ES-I3 (cell line): ENCODE measurements at regions not wholly inside any gene's neighbourhood (a gene's known extent, or its start where the extent isn't known, plus 50 kb on each side); places are given as distances from the start of the nearest gene placed in this dataset.
"Not testable (repeated sequence)": the region's sequence is repeated elsewhere in the genome, so short reads cannot be mapped to it uniquely, and the experiment has no call there.

Experiments used
- H3K36me3 ChIP-seq: 2 replicates; pipeline ENCODE4 v1.6.1; 2013; ENCODE audit warnings: mild to moderate bottlenecking, low read length, control low read depth, moderate library complexity; ENCODE audit not compliant: insufficient read depth
- H3K4me1 ChIP-seq: 2 replicates; pipeline ENCODE4 v1.6.1; 2013; ENCODE audit warnings: mild to moderate bottlenecking, control low read depth, low read length; ENCODE audit not compliant: insufficient read depth
- H3K9ac ChIP-seq: 2 replicates; pipeline ENCODE4 v1.6.1; 2013; ENCODE audit warnings: low read depth, mild to moderate bottlenecking, low read length, moderate library complexity
- H3K9me3 ChIP-seq: 2 replicates; pipeline ENCODE4 v1.6.1; 2013; ENCODE audit warnings: mild to moderate bottlenecking, low read length, moderate library complexity; ENCODE audit not compliant: control insufficient read depth, insufficient read depth

DNA sequence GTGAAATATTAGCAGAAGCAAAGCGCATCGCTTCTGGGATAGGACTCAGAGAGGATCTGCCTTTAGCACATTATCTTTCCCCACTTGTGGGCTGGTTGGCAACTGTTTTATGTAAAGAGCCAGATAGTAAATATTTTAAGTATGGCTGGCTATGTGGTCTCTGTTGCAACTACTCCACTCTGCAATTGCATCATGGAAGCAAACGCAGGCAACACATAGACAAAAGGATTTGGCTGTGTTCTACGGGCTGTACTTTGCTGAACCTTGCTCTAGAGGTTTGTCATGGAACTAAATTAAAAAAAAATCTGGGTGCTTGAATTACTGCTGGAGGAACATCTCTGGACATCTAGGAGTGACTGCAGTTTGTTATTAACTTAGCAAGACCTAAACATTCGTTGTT, 307.8 kb upstream of the TPK1 start:
- H3K36me3 ChIP-seq: no peaks in the 10 kb centered on the region
- H3K9me3 ChIP-seq: no peaks in the 10 kb centered on the region
- H3K9ac ChIP-seq: no peak overlapping the region
- H3K4me1 ChIP-seq: peaks cover 10% of the 10 kb centered on the region; the same call in 1 of the 2 replicates

DNA sequence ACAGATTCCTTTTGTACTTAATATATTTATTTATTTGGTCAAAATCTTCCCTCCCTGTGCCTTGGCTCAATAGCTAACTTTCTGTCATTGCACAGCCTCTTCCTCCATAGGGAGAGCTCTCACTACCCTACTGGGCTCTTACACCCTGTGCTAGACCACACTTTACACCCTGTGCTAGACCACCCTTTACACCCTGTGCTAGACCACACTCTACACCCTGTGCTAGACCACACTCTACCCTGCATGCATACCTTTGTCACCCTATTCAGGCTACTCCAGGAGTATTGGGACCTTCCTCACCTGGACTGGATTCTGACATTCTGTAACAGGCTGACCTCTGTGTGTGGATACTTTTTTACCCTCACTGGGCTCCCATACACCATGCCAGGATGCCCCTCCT, 298.5 kb upstream of the TPK1 start:
- Histone ChIP-seq H3K36me3 (no peaks in the 10 kb centered on the region), H3K9ac (no peak overlapping the region), H3K9me3 (no peaks in the 10 kb centered on the region), H3K4me1 (no peaks in the 10 kb centered on the region)

DNA sequence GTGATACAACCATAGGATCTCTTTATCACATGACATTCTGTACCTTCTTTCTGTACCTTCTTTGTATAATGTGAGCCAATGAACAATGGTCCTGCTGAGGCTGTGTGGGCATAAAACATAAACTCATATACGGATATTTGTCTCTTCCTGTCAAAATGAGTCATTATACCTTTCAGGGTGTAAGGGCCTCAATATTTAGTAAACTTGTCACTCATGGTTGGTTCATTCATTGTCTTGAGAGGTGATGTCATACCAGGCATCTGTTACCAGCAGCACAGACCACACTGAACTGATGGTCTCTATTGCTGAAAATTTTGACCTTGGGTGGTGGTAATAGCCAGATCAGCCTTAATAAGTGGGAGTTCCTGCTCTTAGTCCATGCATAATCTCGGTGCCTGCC, 287.6 kb upstream of the TPK1 start:
- no peak overlapping the region for H3K9ac ChIP-seq
- no peaks in the 10 kb centered on the region for H3K4me1 ChIP-seq
- no peaks in the 10 kb centered on the region for H3K9me3 ChIP-seq
- H3K36me3 ChIP-seq: no peaks in the 10 kb centered on the region

DNA sequence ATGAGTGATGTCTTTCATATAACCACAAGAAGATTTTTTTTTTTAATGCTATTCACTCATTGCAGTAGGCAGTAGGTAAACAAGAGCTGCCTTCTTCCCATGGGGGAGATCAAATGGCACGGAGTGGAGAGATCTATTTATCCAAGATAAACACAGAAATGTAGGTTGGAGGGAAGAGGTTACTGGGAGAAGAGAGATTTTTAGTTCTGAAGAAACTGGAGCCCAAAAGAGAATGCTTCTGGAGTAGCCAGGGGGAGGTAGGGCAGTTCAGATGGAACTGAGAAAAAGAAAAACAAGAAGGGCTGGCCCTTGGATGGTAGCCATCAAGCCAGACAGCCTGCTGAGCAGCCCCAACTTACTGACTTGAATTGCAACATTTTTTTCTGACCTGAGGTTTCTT, 270.1 kb upstream of the TPK1 start:
- Histone ChIP-seq H3K36me3 (no peaks in the 10 kb centered on the region), H3K4me1 (0 out of 2 replicates have a peak, but pooled peaks cover 3% of the 10 kb centered on the region), H3K9me3 (no peaks in the 10 kb centered on the region), H3K9ac (no peak overlapping the region)

- no peaks in the 10 kb centered on the region for H3K36me3 ChIP-seq
- no peak overlapping the region for H3K9ac ChIP-seq
- no peaks in the 10 kb centered on the region for H3K9me3 ChIP-seq
- 0 out of 2 replicates have a peak, but pooled peaks cover 3% of the 10 kb centered on the region for H3K4me1 ChIP-seq
Measured at GRCh38 chr7:145105561-145105960, 269.7 kb upstream of the TPK1 start.

- no peak overlapping the region for H3K9ac ChIP-seq
- 0 out of 2 replicates have a peak, but pooled peaks cover 3% of the 10 kb centered on the region for H3K4me1 ChIP-seq
- no peaks in the 10 kb centered on the region for H3K9me3 ChIP-seq
- no peaks in the 10 kb centered on the region for H3K36me3 ChIP-seq
Measured at GRCh38 chr7:145104400-145104799, 268.5 kb upstream of the TPK1 start.

DNA sequence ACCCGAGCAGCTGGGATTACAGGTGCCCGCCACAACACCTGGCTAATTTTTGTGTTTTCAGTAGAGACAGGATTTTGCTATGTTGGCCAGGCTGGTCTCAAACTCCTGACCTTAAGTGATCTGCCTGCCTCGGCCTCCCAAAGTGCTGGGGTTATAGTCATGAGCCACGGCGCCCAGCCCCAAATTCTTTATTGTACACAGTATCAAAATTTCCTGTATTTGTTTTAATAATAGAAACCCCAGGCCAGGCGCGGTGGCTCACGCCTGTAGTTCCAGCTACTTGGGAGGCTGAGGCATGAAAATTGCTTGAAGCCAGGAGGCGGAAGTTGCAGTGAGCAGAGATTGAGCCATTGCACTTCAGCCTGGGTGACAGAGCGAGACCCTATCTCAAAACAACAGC, 266.3 kb upstream of the TPK1 start:
- H3K36me3 ChIP-seq: not testable (repeated sequence)

GRCh38 chr7:145092766-145093165, 256.9 kb upstream of the TPK1 start:
- Histone ChIP-seq H3K36me3 (no peaks in the 10 kb centered on the region), H3K4me1 (0 out of 2 replicates have a peak, but pooled peaks cover 5% of the 10 kb centered on the region), H3K9me3 (no peaks in the 10 kb centered on the region), H3K9ac (no peak overlapping the region)

More for the DNA sequence above, 266.3 kb upstream of the TPK1 start:
- not testable (repeated sequence) for H3K9me3 ChIP-seq, H3K4me1 ChIP-seq, H3K9ac ChIP-seq

- H3K36me3 ChIP-seq: no peaks in the 10 kb centered on the region
- H3K9me3 ChIP-seq: no peaks in the 10 kb centered on the region
- H3K9ac ChIP-seq: no peak overlapping the region
- peaks cover 23% of the 10 kb centered on the region for H3K4me1 ChIP-seq
Measured at GRCh38 chr7:145088111-145088745, 252.4 kb upstream of the TPK1 start.

DNA sequence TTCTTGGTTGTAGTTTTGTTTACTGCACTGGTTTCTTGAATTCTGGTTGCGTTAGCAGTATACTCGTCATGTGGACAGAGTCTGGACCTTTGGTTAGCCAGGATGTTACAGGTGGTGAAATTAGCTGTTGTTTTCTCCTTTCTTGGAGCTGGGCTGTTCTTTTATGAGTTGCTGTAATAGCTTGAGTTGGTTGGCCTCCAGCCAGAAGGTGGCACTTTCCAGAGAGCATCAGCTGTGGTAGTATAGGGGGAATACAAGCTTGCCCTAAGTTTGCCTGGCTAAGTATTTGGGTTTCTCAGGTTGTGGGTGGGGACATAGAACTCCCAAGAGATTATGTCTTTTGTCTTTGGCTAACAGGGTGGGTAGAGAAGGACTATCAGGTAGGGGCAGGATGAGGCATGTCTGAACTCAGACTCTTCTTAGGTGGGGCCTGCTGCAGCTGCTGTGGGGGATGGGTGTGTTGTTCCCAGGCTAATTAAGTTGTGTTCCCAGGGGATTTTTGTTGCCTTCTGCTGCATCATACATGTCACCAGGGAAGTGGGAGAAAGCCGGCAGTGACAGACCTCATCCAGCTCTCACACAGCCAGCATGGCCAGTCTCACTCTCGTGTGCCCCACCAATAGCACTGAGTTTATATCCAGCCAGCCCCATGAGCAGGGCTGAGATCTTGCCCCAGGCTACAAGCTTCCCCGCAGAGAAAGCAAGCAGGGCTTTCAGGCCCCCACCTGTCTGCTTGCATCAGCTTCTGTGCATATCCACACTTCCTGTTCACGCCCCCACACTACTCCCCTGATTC, 246.7 kb upstream of the TPK1 start:
- Histone ChIP-seq H3K9me3 (no peaks in the 10 kb centered on the region), H3K9ac (peak overlapping the region; percentile 19; the same call in 1 of the 2 replicates), H3K36me3 (no peaks in the 10 kb centered on the region), H3K4me1 (peaks cover 26% of the 10 kb centered on the region)

GRCh38 chr7:145065473-145065872, 229.6 kb upstream of the TPK1 start:
- Histone ChIP-seq H3K9me3 (no peaks in the 10 kb centered on the region), H3K36me3 (no peaks in the 10 kb centered on the region)

GRCh38 chr7:145064114-145064513, 228.3 kb upstream of the TPK1 start:
- Histone ChIP-seq H3K9me3 (no peaks in the 10 kb centered on the region), H3K4me1 (no peaks in the 10 kb centered on the region), H3K36me3 (no peaks in the 10 kb centered on the region), H3K9ac (no peak overlapping the region)

More at GRCh38 chr7:145065473-145065872, 229.6 kb upstream of the TPK1 start:
- Histone ChIP-seq H3K4me1 (no peaks in the 10 kb centered on the region), H3K9ac (no peak overlapping the region)

DNA sequence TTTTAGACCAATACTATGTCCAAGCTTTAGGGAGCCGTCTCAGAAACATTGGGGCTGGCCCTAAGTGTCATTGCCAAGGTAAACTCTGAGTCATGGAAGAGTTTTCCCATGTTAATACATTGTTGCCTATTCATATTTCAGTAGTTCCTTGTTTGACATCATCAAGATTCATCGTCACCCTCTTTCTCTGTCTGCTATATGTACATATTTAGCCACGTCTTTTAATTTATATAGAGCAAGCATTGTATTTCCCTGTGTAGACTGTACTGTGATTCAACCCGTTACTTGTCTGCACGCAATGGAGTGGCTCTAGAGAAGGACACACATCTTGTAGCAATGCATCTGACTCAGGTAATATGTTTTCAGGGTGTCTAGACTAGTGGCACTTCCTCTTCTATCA, 217.9 kb upstream of the TPK1 start:
- Histone ChIP-seq H3K9ac (no peak overlapping the region), H3K9me3 (no peaks in the 10 kb centered on the region), H3K36me3 (no peaks in the 10 kb centered on the region), H3K4me1 (no peaks in the 10 kb centered on the region)

DNA sequence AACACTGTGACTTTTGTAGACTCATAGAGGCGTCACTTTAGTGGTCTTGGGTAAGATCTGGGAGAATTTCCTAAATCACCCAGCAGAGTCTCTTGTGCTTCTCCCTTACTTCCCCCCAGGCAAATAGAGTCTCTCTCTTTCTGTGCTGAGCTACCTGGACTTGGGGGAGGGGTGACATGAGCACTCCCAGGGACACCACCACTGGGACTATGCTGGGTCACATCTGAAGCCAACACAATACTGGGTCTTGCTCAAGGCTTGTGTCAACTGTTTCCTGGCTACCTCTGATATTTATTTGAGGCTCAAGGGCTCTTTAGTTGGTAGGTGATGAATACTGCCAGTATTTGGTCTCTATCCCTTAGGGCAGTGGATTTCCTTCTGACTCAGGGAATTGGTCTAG, 214.6 kb upstream of the TPK1 start:
- H3K9me3 ChIP-seq: no peaks in the 10 kb centered on the region
- no peaks in the 10 kb centered on the region for H3K4me1 ChIP-seq
- no peaks in the 10 kb centered on the region for H3K36me3 ChIP-seq
- H3K9ac ChIP-seq: no peak overlapping the region
